ENCODE measurements at regions not wholly inside any gene's neighbourhood (a gene's known extent, or its start where the extent isn't known, plus 50 kb on each side); places are given as distances from the start of the nearest gene placed in this dataset.

- TF ChIP-seq EP300 (IDR thresholded peaks at IDR 0.05) (no peak), JUNB (IDR thresholded peaks at IDR 0.05) (no peak), FOSL2 (IDR thresholded peaks at IDR 0.05) (no peak), FOSL2 (CRISPR knock-in tag; IDR thresholded peaks at IDR 0.05) (no peak), KDM5A (IDR thresholded peaks at IDR 0.05) (no peak)
- TF ChIP-seq, protein P1, sequence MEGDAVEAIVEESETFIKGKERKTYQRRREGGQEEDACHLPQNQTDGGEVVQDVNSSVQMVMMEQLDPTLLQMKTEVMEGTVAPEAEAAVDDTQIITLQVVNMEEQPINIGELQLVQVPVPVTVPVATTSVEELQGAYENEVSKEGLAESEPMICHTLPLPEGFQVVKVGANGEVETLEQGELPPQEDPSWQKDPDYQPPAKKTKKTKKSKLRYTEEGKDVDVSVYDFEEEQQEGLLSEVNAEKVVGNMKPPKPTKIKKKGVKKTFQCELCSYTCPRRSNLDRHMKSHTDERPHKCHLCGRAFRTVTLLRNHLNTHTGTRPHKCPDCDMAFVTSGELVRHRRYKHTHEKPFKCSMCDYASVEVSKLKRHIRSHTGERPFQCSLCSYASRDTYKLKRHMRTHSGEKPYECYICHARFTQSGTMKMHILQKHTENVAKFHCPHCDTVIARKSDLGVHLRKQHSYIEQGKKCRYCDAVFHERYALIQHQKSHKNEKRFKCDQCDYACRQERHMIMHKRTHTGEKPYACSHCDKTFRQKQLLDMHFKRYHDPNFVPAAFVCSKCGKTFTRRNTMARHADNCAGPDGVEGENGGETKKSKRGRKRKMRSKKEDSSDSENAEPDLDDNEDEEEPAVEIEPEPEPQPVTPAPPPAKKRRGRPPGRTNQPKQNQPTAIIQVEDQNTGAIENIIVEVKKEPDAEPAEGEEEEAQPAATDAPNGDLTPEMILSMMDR (IDR thresholded peaks at IDR 0.05): no peak
- TF ChIP-seq, protein P2, sequence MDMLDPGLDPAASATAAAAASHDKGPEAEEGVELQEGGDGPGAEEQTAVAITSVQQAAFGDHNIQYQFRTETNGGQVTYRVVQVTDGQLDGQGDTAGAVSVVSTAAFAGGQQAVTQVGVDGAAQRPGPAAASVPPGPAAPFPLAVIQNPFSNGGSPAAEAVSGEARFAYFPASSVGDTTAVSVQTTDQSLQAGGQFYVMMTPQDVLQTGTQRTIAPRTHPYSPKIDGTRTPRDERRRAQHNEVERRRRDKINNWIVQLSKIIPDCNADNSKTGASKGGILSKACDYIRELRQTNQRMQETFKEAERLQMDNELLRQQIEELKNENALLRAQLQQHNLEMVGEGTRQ (IDR thresholded peaks at IDR 0.05): no peak
Measured at GRCh38 chr5:5061836-5062235, 78.3 kb upstream of the ADAMTS16 start.
